Tibial nerve (tissue), 4 donors: ENCODE measurements at regions not wholly inside any gene's neighbourhood (a gene's known extent, or its start where the extent isn't known, plus 50 kb on each side); places are given as distances from the start of the nearest gene placed in this dataset.

Source experiments
- DNase-seq, 2 donors: peaks; one replicate each; pipeline ENCODE4 v3.0.0-alpha.2; 2019; ENCODE audit warnings: low spot score in 2 of 2
- H3K27ac ChIP-seq, 4 donors: fragments of 200-600 bp; sonication (generic) in 3 of 4; one replicate each; pipeline ENCODE4 v1.5.1; 2017 to 2019; ENCODE audit warnings: mild to moderate bottlenecking in 1 of 4
- H3K27me3 ChIP-seq, 2 donors: fragments of 200-600 bp; sonication (generic) in 1 of 2; one replicate each; pipeline versions ENCODE4 v1.5.1 to v1.6.0; 2017 to 2019
- H3K36me3 ChIP-seq, 3 donors: fragments of 200-600 bp; sonication (generic); one replicate each; pipeline ENCODE4 v1.5.1; 2018 to 2019
- H3K4me1 ChIP-seq, 4 donors: fragments of 200-600 bp; sonication (generic) in 3 of 4; one replicate each; pipeline ENCODE4 v1.5.1; 2017 to 2019
- H3K4me3 ChIP-seq, 4 donors: fragments of 200-600 bp; sonication (generic) in 3 of 4; one replicate each; pipeline ENCODE4 v1.5.1; 2017 to 2019; ENCODE audit warnings: mild to moderate bottlenecking in 1 of 4, moderate library complexity in 1 of 4
- H3K9me3 ChIP-seq, 4 donors: fragments of 200-600 bp; sonication (generic) in 3 of 4; one replicate each; pipeline ENCODE4 v1.5.1; 2017 to 2019
- EP300 ChIP-seq, 2 donors: sonication (generic); formaldehyde crosslinking; IDR thresholded peaks; one replicate each; pipeline ENCODE4 v1.6.1; 2017; ENCODE audit warnings: antibody characterized with exemption in 2 of 2, mild to moderate bottlenecking in 1 of 2
- POLR2A ChIP-seq, 2 donors: fragments of 450-650 bp; IDR thresholded peaks; one replicate each; pipeline ENCODE4 v1.6.1; 2017; ENCODE audit warnings: antibody characterized with exemption in 2 of 2, mild to moderate bottlenecking in 2 of 2, moderate library complexity in 2 of 2
- WGBS, 2 donors: methylation state at CpG; one replicate each; pipeline ENCODE4 v1.1.5; 2018; 5-methylcytosine and 5-hydroxymethylcytosine counted together
- TF ChIP-seq, protein P1 (sequence below), 5 experiments: fragments of 200-600 bp in 3 of 5; fragments of 450-650 bp in 2 of 5; sonication (generic) in 3 of 5; IDR thresholded peaks; one replicate each; pipeline ENCODE4 v1.5.1; 2016 to 2019; ENCODE audit warnings: antibody characterized with exemption in 5 of 5, mild to moderate bottlenecking in 3 of 5, moderate library complexity in 2 of 5

DNA sequence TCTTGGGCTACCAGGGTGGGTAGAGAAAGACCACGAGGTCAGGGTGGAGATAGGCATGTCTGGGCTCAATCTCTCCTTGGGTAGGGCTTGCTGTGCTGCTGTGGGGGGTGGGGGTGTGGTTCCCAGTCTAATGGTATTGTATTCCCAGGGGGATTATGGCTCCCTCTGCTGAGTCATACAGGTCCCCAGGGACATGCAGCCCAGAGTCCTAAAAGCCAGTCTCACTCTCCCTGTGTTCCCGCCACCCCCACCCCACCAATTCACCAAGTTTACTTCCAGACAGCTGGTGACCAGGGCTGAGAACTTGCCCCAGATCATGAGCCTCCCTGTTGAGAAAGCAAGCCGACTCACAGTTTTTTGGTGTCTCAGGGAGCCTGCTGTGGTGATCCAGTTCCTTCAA lies 367.6 kb downstream of the C12orf75 start:
- DNase-seq = no peak
- no peaks in the 10 kb centered on the region for H3K27me3 ChIP-seq
- H3K4me1 ChIP-seq = no peaks in the 10 kb centered on the region
- no peak overlapping the region for H3K4me3 ChIP-seq
- H3K36me3 ChIP-seq = no peaks in the 10 kb centered on the region
- no peak overlapping the region for H3K27ac ChIP-seq
- peaks cover 0 to 5% (median 0%) of the 10 kb centered on the region in 4 donors for H3K9me3 ChIP-seq
- no peak for TF ChIP-seq EP300 (IDR thresholded peaks at IDR 0.05)
- TF ChIP-seq, protein P1, sequence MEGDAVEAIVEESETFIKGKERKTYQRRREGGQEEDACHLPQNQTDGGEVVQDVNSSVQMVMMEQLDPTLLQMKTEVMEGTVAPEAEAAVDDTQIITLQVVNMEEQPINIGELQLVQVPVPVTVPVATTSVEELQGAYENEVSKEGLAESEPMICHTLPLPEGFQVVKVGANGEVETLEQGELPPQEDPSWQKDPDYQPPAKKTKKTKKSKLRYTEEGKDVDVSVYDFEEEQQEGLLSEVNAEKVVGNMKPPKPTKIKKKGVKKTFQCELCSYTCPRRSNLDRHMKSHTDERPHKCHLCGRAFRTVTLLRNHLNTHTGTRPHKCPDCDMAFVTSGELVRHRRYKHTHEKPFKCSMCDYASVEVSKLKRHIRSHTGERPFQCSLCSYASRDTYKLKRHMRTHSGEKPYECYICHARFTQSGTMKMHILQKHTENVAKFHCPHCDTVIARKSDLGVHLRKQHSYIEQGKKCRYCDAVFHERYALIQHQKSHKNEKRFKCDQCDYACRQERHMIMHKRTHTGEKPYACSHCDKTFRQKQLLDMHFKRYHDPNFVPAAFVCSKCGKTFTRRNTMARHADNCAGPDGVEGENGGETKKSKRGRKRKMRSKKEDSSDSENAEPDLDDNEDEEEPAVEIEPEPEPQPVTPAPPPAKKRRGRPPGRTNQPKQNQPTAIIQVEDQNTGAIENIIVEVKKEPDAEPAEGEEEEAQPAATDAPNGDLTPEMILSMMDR (IDR thresholded peaks at IDR 0.05) = no peak
- TF ChIP-seq POLR2A (IDR thresholded peaks at IDR 0.05) = no peak
- 85 to 90% methylated on average over 3 of the region's 3 CpGs for WGBS, 2 donors

DNA sequence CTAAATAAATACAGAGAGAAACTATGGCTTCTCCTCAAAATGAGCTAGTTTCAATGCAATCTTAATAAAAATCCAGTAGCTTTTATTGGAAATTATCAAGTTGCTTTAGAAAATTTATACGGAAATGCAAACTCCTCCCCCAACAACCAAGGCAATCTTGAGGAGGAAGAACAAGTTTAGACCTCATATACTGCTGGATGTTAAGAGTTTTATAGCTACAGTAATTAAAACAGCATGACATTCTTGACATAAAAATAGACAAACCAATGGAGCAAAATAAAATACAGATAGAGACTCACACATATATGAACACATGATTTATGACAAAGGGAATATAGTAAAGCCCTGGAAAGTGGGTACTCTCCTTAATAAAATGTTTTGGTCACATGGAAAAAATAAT lies 368.7 kb downstream of the C12orf75 start:
- Histone ChIP-seq H3K27ac (no peak overlapping the region), H3K4me1 (no peaks in the 10 kb centered on the region), H3K36me3 (no peaks in the 10 kb centered on the region), H3K27me3 (no peaks in the 10 kb centered on the region), H3K4me3 (no peak overlapping the region), H3K9me3 (no peaks in the 10 kb centered on the region)
- TF ChIP-seq EP300 (IDR thresholded peaks at IDR 0.05) = no peak
- TF ChIP-seq POLR2A (IDR thresholded peaks at IDR 0.05) = no peak
- TF ChIP-seq, protein P1 (IDR thresholded peaks at IDR 0.05) = no peak
- WGBS, 2 donors = 87 to 89% methylated on average over 1 of the region's 1 CpG
- no peak for DNase-seq

DNA sequence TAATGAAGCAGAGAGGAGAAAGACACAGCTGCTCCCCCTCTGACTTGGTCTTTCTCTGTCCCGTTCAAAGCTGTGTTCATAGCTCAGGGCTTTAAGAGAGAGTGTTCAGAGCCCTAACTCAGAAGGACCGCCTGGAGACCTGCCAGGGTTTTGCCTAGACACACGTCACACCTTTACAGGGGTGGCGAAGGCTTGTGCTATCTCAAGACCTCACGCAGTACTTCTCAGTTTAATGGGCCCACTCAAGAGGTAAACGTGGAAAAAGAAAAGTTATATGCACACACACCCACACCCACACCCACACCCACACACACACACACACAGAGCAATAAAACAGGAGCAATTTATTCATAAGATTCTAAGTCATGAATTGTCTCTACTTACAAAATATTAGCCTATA lies 374.3 kb downstream of the C12orf75 start:
- no peak overlapping the region for H3K27ac ChIP-seq
- H3K4me1 ChIP-seq = peaks cover 0 to 8% (median 0%) of the 10 kb centered on the region in 4 donors
- H3K9me3 ChIP-seq = no peaks in the 10 kb centered on the region
- TF ChIP-seq EP300 (IDR thresholded peaks at IDR 0.05) = no peak
- no peak for DNase-seq
- H3K27me3 ChIP-seq = no peaks in the 10 kb centered on the region
- WGBS, 2 donors = 63 to 72% methylated on average over 6 of the region's 6 CpGs
- no peaks in the 10 kb centered on the region for H3K36me3 ChIP-seq
- H3K4me3 ChIP-seq = no peak overlapping the region

DNA sequence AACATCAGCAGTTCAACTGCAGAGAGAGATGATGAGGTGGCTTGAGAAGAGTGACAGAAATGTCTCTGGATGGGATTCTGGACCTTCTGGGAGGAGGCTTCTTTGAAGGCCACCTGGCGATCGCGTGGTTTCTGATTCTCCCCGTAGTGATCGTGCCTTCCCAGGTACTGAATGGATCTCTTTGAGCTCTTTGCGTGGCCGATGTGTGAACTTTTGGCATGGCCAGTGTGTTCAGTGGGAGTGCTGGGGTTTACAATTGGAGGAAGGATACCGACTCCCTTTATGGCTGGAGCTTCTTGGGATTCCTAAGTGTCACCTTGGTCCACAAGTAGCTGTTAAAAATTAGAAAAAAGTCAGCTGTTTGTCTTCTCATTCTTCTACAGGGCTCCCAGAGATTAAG lies 374.7 kb downstream of the C12orf75 start:
- TF ChIP-seq POLR2A (IDR thresholded peaks at IDR 0.05) = no peak
- no peak for TF ChIP-seq EP300 (IDR thresholded peaks at IDR 0.05)
- TF ChIP-seq, protein P1 (IDR thresholded peaks at IDR 0.05) = no peak
- Histone ChIP-seq H3K4me1 (peaks cover 0 to 8% (median 0%) of the 10 kb centered on the region in 4 donors), H3K36me3 (no peaks in the 10 kb centered on the region), H3K27ac (no peak overlapping the region), H3K27me3 (no peaks in the 10 kb centered on the region), H3K9me3 (no peaks in the 10 kb centered on the region), H3K4me3 (no peak overlapping the region)
- DNase-seq = no peak
- 69 to 75% methylated on average over 8 of the region's 8 CpGs for WGBS, 2 donors

DNA sequence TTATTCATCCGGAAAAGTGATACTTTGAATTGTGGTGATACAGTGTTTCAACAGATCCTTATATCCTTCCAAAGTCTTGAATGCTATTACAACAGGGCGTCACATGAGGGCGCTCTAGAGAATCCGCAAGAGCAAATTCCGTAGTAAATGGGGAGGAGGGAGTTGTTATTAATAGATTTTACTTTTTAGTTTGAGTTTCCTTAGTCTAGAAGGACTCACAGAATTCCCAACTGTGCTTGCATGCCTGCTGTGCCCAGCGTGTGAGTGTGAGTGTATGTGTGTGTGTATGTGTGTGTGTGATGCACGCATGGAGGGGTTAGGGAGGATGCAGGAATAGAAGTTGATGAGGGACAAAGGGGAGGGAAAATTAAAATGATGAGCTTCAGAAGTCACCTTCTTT lies 375.3 kb downstream of the C12orf75 start:
- Histone ChIP-seq H3K36me3 (no peaks in the 10 kb centered on the region), H3K4me3 (no peak overlapping the region), H3K4me1 (peaks cover 0 to 8% (median 0%) of the 10 kb centered on the region in 4 donors), H3K27ac (no peak overlapping the region), H3K27me3 (no peaks in the 10 kb centered on the region), H3K9me3 (no peaks in the 10 kb centered on the region)
- DNase-seq = peak; percentile 24 to 57
- WGBS, 2 donors = 25% methylated on average over 7 of the region's 7 CpGs
- TF ChIP-seq EP300 (IDR thresholded peaks at IDR 0.05) (no peak), POLR2A (IDR thresholded peaks at IDR 0.05) (no peak)
- TF ChIP-seq, protein P1 (IDR thresholded peaks at IDR 0.05) = peak; percentile 51 to 78 (median 64)
